ENCODE measurements at regions not wholly inside any gene's neighbourhood (a gene's known extent, or its start where the extent isn't known, plus 50 kb on each side); places are given as distances from the start of the nearest gene placed in this dataset.

DNA sequence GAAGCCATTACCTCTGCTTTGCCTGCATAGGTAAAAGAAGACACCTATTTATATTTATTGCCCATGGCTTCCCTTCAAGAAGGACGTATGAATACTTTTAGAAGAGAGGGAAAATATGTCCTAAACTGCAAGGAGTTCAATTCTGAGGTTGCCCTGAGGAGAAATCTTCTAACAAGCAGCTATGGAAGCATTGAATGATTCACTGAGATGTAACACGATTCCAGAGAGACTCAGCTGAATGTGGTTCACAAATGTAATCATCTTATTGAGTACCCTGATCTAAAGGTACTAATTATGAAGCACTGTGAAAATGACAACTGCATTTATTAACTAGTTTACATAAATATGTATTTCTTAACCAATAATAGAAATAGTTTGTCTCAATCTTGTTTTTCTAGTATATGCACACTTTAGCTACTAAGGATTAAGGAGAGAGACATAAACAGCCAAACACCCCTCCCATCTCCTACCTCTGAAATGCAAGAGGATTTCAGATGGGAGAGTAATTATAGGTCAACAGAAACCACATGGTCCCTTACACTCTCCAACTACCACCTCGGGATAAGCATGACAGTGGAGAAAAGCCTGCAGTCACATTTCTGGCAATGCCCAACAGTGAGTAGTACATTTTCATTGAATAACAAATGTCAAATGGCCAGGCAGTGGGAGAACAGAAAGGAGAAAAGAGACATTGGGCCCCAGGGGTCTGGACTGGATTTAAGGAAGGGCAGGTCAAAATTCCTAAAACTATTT lies 506.2 kb upstream of the IL12A start:
- Histone ChIP-seq H3K4me3 (IDR thresholded peaks at IDR 0.05; ENCODE audit: insufficient read depth, low read depth, low read length) (no peak overlapping the region), H3K4me1 (ENCODE audit: low read depth, poor library complexity, severe bottlenecking) (no peaks in the 10 kb centered on the region), H2AFZ (ENCODE audit: low read depth) (no peak overlapping the region), H4K20me1 (ENCODE audit: insufficient read depth) (no peaks in the 10 kb centered on the region), H3K9ac (no peak overlapping the region), H3K27me3 (ENCODE audit: insufficient read depth, low read depth) (no peaks in the 10 kb centered on the region), H3K36me3 (ENCODE audit: insufficient read depth) (no peaks in the 10 kb centered on the region), H3K79me2 (ENCODE audit: insufficient read depth, low read depth) (no peaks in the 10 kb centered on the region), H3K27ac (no peak overlapping the region), H3K4me2 (no peak overlapping the region)
- TF ChIP-seq, protein P1, sequence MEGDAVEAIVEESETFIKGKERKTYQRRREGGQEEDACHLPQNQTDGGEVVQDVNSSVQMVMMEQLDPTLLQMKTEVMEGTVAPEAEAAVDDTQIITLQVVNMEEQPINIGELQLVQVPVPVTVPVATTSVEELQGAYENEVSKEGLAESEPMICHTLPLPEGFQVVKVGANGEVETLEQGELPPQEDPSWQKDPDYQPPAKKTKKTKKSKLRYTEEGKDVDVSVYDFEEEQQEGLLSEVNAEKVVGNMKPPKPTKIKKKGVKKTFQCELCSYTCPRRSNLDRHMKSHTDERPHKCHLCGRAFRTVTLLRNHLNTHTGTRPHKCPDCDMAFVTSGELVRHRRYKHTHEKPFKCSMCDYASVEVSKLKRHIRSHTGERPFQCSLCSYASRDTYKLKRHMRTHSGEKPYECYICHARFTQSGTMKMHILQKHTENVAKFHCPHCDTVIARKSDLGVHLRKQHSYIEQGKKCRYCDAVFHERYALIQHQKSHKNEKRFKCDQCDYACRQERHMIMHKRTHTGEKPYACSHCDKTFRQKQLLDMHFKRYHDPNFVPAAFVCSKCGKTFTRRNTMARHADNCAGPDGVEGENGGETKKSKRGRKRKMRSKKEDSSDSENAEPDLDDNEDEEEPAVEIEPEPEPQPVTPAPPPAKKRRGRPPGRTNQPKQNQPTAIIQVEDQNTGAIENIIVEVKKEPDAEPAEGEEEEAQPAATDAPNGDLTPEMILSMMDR (conservative IDR thresholded peaks at IDR 0.05; ENCODE audit: low read depth, low read length): no peak

DNA sequence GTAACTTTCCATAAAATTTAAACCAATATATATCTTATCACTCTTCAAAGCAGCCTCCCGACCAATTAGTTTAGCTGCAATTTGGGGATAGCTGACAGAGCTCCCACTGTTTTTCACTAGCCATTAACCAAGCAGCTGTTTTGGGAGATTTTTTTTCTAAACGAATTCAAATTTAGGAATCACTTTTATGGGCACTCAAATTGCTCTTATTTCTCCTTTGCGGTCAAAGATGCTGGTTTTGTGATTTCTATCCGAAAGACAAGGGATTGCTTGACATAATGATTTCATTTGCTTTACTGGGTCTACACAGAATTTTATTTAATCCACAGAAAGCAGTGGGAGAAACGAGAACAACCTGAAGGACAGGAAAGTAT lies 505.7 kb upstream of the IL12A start:
- Histone ChIP-seq H3K27ac (no peak overlapping the region), H3K4me3 (IDR thresholded peaks at IDR 0.05; ENCODE audit: insufficient read depth, low read depth, low read length) (no peak overlapping the region), H3K4me2 (no peak overlapping the region), H2AFZ (ENCODE audit: low read depth) (no peak overlapping the region), H4K20me1 (ENCODE audit: insufficient read depth) (no peaks in the 10 kb centered on the region), H3K36me3 (ENCODE audit: insufficient read depth) (no peaks in the 10 kb centered on the region), H3K4me1 (ENCODE audit: low read depth, poor library complexity, severe bottlenecking) (no peaks in the 10 kb centered on the region), H3K27me3 (ENCODE audit: insufficient read depth, low read depth) (no peaks in the 10 kb centered on the region), H3K79me2 (ENCODE audit: insufficient read depth, low read depth) (no peaks in the 10 kb centered on the region), H3K9ac (no peak overlapping the region)
- TF ChIP-seq, protein P1 (conservative IDR thresholded peaks at IDR 0.05; ENCODE audit: low read depth, low read length): no peak

DNA sequence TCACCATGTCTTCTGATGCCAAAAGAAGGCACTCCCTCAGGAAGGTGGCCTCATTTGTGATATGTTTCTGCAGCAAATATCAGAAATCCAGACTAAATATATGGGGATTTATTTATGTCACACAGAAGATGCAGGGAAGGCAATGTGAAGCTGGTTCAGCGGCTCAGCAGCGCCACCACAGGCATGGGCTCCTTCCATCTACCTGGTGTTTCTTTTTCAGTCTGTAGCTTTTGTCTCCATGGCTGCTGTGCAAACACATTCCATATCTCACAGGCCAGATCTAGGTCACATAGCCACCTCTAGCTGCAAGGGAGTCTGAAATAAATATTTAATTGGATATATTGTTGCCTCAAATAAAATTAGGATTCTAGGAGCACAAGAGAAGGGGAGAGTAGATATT lies 502.1 kb upstream of the IL12A start:
- no peaks in the 10 kb centered on the region for H3K36me3 ChIP-seq (ENCODE audit: insufficient read depth)
- no peak overlapping the region for H3K9ac ChIP-seq
- no peaks in the 10 kb centered on the region for H3K4me1 ChIP-seq (ENCODE audit: low read depth, poor library complexity, severe bottlenecking)
- TF ChIP-seq, protein P1 (conservative IDR thresholded peaks at IDR 0.05; ENCODE audit: low read depth, low read length): 0 out of 2 replicates have a peak, but pooled peaks have one; percentile 19
- H3K27me3 ChIP-seq (ENCODE audit: insufficient read depth, low read depth): no peaks in the 10 kb centered on the region
- no peak overlapping the region for H2AFZ ChIP-seq (ENCODE audit: low read depth)
- no peak overlapping the region for H3K27ac ChIP-seq
- no peak overlapping the region for H3K4me3 ChIP-seq (IDR thresholded peaks at IDR 0.05; ENCODE audit: insufficient read depth, low read depth, low read length)
- H3K79me2 ChIP-seq (ENCODE audit: insufficient read depth, low read depth): no peaks in the 10 kb centered on the region
- H3K4me2 ChIP-seq: no peak overlapping the region
- H4K20me1 ChIP-seq (ENCODE audit: insufficient read depth): no peaks in the 10 kb centered on the region

DNA sequence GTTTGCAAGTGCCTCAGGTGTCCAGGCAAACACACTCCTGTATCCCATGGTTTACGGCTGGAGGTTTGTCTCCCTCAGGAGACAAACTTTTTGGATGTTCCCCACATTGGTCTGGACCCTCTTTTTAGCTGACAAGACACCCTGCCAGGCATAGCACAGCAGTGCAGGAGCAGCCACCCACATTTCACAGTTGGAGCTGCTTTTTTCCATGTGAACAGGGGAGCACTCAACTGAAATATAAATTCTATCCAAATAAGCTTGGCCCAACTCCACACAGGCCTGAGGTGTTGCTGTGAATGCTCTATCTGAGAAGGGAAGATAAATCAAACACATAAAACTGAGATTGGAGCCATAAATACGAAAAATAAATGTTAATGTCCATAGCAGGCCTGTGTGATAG lies 501.3 kb upstream of the IL12A start:
- Histone ChIP-seq H3K4me1 (ENCODE audit: low read depth, poor library complexity, severe bottlenecking) (no peaks in the 10 kb centered on the region), H3K4me3 (IDR thresholded peaks at IDR 0.05; ENCODE audit: insufficient read depth, low read depth, low read length) (no peak overlapping the region)

More for the DNA sequence above, 501.3 kb upstream of the IL12A start:
- Histone ChIP-seq H3K27me3 (ENCODE audit: insufficient read depth, low read depth) (no peaks in the 10 kb centered on the region), H4K20me1 (ENCODE audit: insufficient read depth) (no peaks in the 10 kb centered on the region), H3K27ac (no peak overlapping the region), H2AFZ (ENCODE audit: low read depth) (no peak overlapping the region), H3K9ac (no peak overlapping the region), H3K79me2 (ENCODE audit: insufficient read depth, low read depth) (no peaks in the 10 kb centered on the region), H3K4me2 (no peak overlapping the region), H3K36me3 (ENCODE audit: insufficient read depth) (no peaks in the 10 kb centered on the region)
- TF ChIP-seq, protein P1 (conservative IDR thresholded peaks at IDR 0.05; ENCODE audit: low read depth, low read length): no peak

Data from KMS-11 (cell line).